HEK293 (cell line): ENCODE measurements at regions not wholly inside any gene's neighbourhood (a gene's known extent, or its start where the extent isn't known, plus 50 kb on each side); places are given as distances from the start of the nearest gene placed in this dataset.

Source experiments
- AEBP2 ChIP-seq: fragments of 450-650 bp; formaldehyde crosslinking; IDR thresholded peaks from 2 replicates; pipeline ENCODE4 v1.5.1; 2016; ENCODE audit warnings: missing biosample characterization, missing genetic modification characterization, borderline replicate concordance
- SCRT1 ChIP-seq: fragments of 450-650 bp; formaldehyde crosslinking; IDR thresholded peaks from 2 replicates; pipeline ENCODE4 v1.5.1; 2016; ENCODE audit warnings: missing biosample characterization, missing genetic modification characterization, borderline replicate concordance
- TCF7L2 ChIP-seq: IDR thresholded peaks from 2 replicates; pipeline ENCODE4 v1.6.1; 2011; ENCODE audit warnings: low read depth, mild to moderate bottlenecking, inconsistent platforms, low read length, moderate library complexity, borderline replicate concordance
- ZBTB7A ChIP-seq: fragments of 450-650 bp; formaldehyde crosslinking; IDR thresholded peaks from 2 replicates; pipeline ENCODE4 v1.5.1; 2016; ENCODE audit warnings: low read depth, missing biosample characterization, missing genetic modification characterization
- ZNF157 ChIP-seq: fragments of 450-650 bp; formaldehyde crosslinking; IDR thresholded peaks from 2 replicates; pipeline ENCODE4 v1.5.1; 2016; ENCODE audit warnings: missing biosample characterization, missing genetic modification characterization
- ZNF37A ChIP-seq: fragments of 450-650 bp; IDR thresholded peaks from 2 replicates; pipeline ENCODE4 v1.5.1; 2018; ENCODE audit warnings: missing biosample characterization, missing genetic modification characterization
- ZNF560 ChIP-seq: fragments of 450-650 bp; formaldehyde crosslinking; IDR thresholded peaks from 2 replicates; pipeline ENCODE4 v1.5.1; 2017; ENCODE audit warnings: missing biosample characterization, missing genetic modification characterization, borderline replicate concordance
- TF ChIP-seq, protein P1 (sequence below): fragments of 450-650 bp; formaldehyde crosslinking; IDR thresholded peaks from 2 replicates; pipeline ENCODE4 v1.5.1; 2016; ENCODE audit warnings: missing biosample characterization, missing genetic modification characterization
- TF ChIP-seq, protein P2 (sequence below): fragments of 450-650 bp; formaldehyde crosslinking; IDR thresholded peaks from 2 replicates; pipeline ENCODE4 v1.5.1; 2016; ENCODE audit warnings: missing biosample characterization, missing genetic modification characterization, low read depth
- TF ChIP-seq, protein P3 (sequence below): fragments of 450-650 bp; formaldehyde crosslinking; IDR thresholded peaks from 2 replicates; pipeline ENCODE4 v1.5.1; 2016; ENCODE audit warnings: missing biosample characterization, missing genetic modification characterization

DNA sequence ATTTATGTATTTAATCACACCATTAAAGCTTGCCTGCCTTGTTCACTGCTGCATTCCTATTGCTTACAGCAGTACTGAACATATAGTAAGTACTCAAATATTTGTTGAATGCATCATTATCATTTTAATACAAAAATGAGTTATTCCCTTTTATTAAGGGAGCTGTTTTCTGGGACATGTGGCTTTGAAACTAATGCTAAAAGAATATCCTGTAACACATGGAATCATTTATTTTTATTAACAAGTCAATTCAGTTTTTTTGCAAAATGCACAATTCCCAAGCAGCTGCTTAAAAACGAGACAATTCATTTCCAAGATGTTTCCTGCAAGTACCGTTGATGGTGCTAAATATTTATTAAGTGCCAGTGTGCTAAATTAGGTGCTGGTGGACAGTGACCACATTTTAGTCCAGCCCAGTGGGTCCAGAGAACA is 148.3 kb upstream of the NR3C1 start:
- TF ChIP-seq, protein P1, sequence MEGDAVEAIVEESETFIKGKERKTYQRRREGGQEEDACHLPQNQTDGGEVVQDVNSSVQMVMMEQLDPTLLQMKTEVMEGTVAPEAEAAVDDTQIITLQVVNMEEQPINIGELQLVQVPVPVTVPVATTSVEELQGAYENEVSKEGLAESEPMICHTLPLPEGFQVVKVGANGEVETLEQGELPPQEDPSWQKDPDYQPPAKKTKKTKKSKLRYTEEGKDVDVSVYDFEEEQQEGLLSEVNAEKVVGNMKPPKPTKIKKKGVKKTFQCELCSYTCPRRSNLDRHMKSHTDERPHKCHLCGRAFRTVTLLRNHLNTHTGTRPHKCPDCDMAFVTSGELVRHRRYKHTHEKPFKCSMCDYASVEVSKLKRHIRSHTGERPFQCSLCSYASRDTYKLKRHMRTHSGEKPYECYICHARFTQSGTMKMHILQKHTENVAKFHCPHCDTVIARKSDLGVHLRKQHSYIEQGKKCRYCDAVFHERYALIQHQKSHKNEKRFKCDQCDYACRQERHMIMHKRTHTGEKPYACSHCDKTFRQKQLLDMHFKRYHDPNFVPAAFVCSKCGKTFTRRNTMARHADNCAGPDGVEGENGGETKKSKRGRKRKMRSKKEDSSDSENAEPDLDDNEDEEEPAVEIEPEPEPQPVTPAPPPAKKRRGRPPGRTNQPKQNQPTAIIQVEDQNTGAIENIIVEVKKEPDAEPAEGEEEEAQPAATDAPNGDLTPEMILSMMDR, result no peak
- TF ChIP-seq ZBTB7A (tag by site-specific recombination) (no peak), SCRT1 (no peak), ZNF157 (tag by site-specific recombination) (no peak), ZNF560 (tag by site-specific recombination) (no peak), ZNF37A (tag by site-specific recombination) (no peak), TCF7L2 (no peak), AEBP2 (tag by site-specific recombination) (no peak)
- TF ChIP-seq, protein P2, sequence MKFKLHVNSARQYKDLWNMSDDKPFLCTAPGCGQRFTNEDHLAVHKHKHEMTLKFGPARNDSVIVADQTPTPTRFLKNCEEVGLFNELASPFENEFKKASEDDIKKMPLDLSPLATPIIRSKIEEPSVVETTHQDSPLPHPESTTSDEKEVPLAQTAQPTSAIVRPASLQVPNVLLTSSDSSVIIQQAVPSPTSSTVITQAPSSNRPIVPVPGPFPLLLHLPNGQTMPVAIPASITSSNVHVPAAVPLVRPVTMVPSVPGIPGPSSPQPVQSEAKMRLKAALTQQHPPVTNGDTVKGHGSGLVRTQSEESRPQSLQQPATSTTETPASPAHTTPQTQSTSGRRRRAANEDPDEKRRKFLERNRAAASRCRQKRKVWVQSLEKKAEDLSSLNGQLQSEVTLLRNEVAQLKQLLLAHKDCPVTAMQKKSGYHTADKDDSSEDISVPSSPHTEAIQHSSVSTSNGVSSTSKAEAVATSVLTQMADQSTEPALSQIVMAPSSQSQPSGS (tag by site-specific recombination), result no peak
- TF ChIP-seq, protein P3, sequence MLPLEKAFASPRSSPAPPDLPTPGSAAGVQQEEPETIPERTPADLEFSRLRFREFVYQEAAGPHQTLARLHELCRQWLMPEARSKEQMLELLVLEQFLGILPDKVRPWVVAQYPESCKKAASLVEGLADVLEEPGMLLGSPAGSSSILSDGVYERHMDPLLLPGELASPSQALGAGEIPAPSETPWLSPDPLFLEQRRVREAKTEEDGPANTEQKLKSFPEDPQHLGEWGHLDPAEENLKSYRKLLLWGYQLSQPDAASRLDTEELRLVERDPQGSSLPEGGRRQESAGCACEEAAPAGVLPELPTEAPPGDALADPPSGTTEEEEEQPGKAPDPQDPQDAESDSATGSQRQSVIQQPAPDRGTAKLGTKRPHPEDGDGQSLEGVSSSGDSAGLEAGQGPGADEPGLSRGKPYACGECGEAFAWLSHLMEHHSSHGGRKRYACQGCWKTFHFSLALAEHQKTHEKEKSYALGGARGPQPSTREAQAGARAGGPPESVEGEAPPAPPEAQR (tag by site-specific recombination), result no peak
